ENCODE measurements at regions not wholly inside any gene's neighbourhood (a gene's known extent, or its start where the extent isn't known, plus 50 kb on each side); places are given as distances from the start of the nearest gene placed in this dataset.

GRCh38 chr11:122523846-122524805, 131.4 kb upstream of the UBASH3B start:
- H3K9me3 ChIP-seq (ENCODE audit: control insufficient read depth in 1 of 2, insufficient read depth in 1 of 2, low read depth in 1 of 2, low read length in 2 of 2) = no peaks in the 10 kb centered on the region
- H3K36me3 ChIP-seq (ENCODE audit: control insufficient read depth in 1 of 2, insufficient read depth in 2 of 2, low read length in 2 of 2) = no peaks in the 10 kb centered on the region
- no peaks in the 10 kb centered on the region for H3K9me2 ChIP-seq (ENCODE audit: insufficient read depth)
- no peaks in the 10 kb centered on the region for H4K20me1 ChIP-seq (ENCODE audit: insufficient read depth)
- no TSS peak for BruUV-seq (replicated peaks)
- no peak for ATAC-seq
- no peak overlapping the region for H3K27ac ChIP-seq (ENCODE audit: low read depth, low read length)
- no peak overlapping the region for H3K9ac ChIP-seq (ENCODE audit: low read length)
- H3K4me1 ChIP-seq (ENCODE audit: control insufficient read depth in 1 of 2, insufficient read depth in 2 of 2, low read length in 2 of 2) = peaks cover 0 to 4% of the 10 kb centered on the region in 2 experiments; a peak in 1 of 4 replicates
- ChIA-PET POLR2A (no interaction called here), CTCF (no interaction called here), RAD21 (ENCODE audit: low non-redundant PET in 1 of 2, low total read pairs in 2 of 2, uncharacterized antibody in 2 of 2, unreplicated experiment in 2 of 2) (no interaction called here)
- H3K79me2 ChIP-seq (ENCODE audit: insufficient read depth, low read length) = no peaks in the 10 kb centered on the region
- H2AFZ ChIP-seq (ENCODE audit: low read depth, low read length, poor library complexity, severe bottlenecking) = no peak overlapping the region
- H3K27me3 ChIP-seq (ENCODE audit: insufficient read depth, low read length) = no peaks in the 10 kb centered on the region
- DNase-seq (ENCODE audit: low read depth, low spot score) = no peak
- TF ChIP-seq MAX (IDR thresholded peaks at IDR 0.05) (no peak), SIN3A (IDR thresholded peaks at IDR 0.05; ENCODE audit: low read depth) (no peak), EZH2phosphoT487 (IDR thresholded peaks at IDR 0.05; ENCODE audit: borderline replicate concordance) (no peak), EZH2 (IDR thresholded peaks at IDR 0.05) (no peak), RAD21 (IDR thresholded peaks at IDR 0.05; ENCODE audit: low read depth) (no peak), FOSL1 (IDR thresholded peaks at IDR 0.05; ENCODE audit: low read depth) (no peak), SP1 (IDR thresholded peaks at IDR 0.05; ENCODE audit: low read depth) (no peak), YY1 (IDR thresholded peaks at IDR 0.05; ENCODE audit: extremely low read depth, insufficient replicate concordance, low read depth, low read length) (no peak), TCF7L2 (IDR thresholded peaks at IDR 0.05; ENCODE audit: borderline replicate concordance, extremely low read depth, insufficient read depth, insufficient read length) (no peak), POLR2A (IDR thresholded peaks at IDR 0.05; ENCODE audit: borderline replicate concordance, extremely low read depth, insufficient read depth, insufficient read length) (no peak), POLR2AphosphoS5 (IDR thresholded peaks at IDR 0.05; ENCODE audit: low read depth, low read length) (no peak), CBX3 (IDR thresholded peaks at IDR 0.05; ENCODE audit: low read depth) (no peak)
- no peak overlapping the region for H3K4me2 ChIP-seq (ENCODE audit: low read length)
- H3K4me3 ChIP-seq (replicated peaks in 1 of 2; ENCODE audit: low read depth in 1 of 2, low read length in 2 of 2) = no peak overlapping the region
- intact Hi-C loops (cut with micrococcal nuclease) = no loop called here

Measured in HCT116 (cell line).